IPS DF 4.7 (cell line): ENCODE measurements at regions not wholly inside any gene's neighbourhood (a gene's known extent, or its start where the extent isn't known, plus 50 kb on each side); places are given as distances from the start of the nearest gene placed in this dataset.
"Not testable (repeated sequence)": the region's sequence is repeated elsewhere in the genome, so short reads cannot be mapped to it uniquely, and the experiment has no call there.

Experiments used
- DNase-seq: peaks from one replicate; pipeline ENCODE4 v3.0.0-alpha.2; 2013; ENCODE audit warnings: low spot score; ENCODE audit errors: extremely low read depth

DNA sequence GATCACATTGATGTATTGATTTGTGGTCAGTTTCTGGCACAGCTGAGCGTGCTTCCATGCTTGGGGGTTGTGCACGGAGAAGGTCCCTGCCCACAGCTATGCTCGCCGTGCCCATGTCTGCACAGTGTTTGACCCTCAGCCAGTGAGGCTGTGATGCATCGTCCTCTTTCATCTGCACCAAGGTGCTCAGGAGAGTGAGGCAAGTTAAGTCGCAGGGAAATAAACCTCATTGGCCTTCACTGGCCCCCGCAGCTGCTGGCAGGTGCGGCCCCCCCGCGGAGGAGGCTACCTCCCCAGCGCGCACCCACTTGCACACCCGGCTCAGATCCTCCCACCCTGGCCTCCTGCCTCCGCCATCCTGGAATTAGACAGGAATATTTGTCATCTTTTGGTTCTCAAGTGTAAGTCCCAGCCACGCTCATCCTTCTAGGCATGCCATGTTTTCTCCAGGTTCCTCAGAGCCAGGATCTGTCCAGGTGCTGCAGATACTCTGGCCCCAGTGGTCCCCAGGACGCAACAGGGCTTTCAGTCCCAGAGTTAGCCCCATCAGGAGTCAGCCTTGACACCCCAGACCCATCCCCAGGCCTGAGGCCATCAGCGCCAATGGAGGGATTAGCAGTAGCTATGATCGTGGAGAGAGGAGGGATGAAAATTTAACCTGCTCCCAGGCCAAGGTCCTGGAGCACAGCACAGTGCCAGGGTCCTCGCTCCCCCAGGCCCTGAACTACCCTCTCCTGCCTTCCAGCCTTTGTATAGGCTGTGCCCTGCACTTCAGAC, 93.7 kb downstream of the OAT start:
- no peak for DNase-seq

DNA sequence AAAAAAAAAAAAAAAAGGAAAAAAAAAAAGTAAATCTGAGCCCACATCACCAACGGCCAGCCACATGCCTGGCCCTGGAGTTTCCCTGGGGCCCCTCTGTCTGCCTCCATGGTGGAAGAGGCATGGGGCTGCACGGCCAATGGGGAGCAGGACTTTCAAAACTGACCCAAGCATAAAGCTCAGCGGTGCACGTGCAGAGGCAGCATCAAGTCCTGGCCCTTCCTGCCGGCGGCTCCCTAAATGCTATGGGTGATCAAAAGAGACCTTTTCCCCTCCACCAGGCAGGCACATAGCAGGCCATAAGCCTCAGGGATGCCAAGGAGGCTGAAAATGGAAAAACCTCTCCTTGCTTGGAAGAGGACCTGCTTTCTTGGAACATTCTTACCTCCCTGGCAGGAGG, 94.3 kb downstream of the OAT start:
- no peak for DNase-seq

DNA sequence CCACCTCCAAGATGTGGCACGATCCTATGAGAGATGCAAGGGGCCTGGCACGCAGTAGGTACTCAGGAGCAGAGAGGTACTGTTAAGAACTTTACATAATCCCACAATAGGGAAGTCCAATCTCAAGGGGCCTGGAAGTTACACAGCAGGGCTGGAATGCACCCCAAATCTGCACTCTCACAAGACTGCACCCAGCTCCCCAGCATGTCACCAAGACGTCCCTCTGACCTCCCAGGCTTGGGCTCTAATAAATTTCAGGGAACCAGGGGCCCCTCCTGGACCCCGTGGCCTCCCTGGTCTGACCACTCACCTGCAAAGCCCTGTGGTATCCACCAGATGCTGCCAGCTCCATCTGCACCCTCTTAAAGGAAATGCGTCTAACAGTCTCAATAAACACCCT, 94.9 kb downstream of the OAT start:
- no peak for DNase-seq

DNA sequence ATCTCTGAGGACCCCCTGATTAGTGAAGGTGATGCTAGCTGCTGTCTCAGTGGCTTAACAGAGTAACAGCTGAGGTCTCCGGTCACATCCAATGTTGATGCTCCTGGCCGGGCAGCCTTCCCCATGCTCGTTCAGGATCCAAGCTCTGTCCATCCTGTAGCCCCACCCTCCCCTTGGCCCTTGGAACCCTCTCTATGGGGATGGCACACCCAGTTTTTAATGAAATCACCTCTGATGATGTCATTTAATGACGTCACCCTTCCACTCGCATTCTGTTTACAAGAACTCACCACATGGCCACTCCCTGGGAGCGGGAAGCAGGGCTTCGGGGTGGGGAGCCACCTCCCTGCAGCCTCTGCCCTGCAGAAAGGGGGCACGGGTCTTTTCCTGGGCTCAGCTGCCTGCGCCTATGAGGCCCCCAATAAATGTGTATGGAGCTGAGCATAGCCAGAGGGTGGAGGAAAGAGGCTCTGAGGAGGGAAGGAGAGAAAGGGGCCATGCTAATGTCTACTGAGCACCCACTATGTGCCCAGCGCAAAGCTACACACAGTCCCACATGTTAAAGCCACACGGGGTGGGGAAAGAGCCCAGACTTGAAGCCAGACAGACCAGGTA, 95.5 kb downstream of the OAT start:
- DNase-seq, result no peak

DNA sequence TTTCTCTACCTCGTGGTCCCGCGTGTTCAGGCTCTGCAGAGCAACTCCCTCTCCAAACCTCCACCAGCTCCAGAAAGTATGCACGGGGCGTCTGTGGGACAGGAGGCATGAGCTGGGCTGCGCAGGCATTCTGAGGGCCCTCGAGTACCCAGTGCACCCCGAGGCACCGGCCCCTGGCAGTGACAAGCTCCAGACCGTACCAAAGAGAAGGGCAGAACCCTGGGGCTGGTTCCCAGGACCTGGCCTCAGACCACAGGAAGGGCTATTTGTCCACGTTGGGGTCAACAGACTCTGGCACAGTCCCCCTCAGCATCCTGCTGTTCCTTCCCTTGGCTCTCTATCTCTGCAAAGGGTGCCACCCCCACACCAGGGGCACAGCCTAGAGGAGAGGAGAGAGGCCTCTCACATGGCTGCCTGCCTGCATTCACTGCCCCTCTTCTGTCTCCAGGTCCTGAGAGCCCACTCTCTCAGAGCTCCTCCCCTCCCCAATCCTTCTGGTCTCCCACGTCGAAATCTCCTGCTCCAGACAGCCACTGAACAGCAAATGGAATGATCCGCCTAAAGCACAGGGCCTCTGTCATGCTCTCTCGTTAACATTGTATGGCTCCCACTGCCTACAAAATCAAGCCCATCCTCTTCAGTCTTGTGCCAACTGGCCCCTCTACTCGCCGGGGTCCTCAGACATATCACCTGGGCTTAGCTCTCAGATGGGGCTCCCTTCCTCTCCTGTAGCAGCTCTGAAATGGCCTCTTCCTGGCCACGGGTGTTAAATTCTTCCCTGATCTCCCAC, 96.3 kb downstream of the OAT start:
- DNase-seq, result no peak

DNA sequence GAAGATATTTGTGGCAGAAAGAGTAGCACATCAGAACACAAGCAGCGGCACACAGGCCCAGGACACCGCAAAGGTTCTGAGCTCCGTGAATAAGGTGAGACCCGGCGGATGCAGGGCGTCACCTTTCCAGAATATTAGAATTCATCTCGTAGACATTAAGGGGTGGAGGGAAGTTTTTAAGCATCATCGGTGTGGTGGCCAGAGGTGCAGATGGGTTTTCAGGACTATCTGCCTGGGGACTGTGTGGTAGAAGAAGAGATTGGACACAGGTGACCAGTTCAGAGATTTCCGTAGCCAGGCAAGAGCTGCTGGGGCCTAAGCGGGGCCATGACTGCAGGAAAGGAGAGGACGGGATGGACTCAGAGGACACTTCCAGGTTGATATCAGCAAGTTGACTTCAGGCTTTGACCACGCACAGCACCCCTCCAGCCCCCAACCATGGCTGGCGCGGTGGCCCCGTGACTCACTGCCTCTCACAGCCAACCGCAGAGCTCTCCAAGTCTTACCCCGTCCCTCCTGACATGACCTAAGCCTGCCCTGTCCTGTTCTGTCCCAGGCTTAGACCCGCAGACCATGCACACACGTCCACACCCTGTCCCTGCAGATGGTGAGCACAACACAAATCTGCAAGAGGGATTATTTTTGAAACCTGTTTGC, 97.2 kb downstream of the OAT start:
- DNase-seq, result no peak

DNA sequence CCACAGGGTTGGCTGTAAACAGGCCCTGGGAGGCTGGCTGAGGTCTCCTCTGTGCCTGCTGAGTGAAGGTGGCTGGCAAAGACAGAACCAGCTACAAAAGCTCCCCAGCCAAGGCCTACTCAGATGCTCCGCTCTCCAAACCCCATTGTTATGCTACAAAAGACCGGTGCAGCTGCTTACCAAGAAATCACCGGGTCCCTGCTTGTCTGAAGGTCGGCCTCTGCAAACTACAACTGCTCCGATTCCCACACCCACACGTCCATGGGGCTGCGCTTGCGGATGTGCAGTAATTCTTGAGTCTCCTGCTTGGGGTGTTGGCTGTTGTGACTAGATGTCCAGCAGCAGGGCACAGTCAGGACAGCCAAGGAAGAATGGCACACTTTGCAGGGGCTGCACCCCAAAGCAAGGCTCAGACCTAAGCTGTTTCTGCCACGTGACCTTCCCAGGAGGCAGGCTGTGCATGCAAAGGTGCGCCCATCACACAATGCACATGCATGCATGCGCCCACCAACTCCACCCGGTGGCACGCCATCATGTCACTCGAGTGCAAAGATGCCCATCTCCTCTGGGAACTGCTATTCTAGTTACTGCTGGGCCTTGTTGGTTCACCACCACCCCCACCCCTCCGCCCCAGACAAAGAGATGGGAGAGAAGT, 97.8 kb downstream of the OAT start:
- no peak for DNase-seq

DNA sequence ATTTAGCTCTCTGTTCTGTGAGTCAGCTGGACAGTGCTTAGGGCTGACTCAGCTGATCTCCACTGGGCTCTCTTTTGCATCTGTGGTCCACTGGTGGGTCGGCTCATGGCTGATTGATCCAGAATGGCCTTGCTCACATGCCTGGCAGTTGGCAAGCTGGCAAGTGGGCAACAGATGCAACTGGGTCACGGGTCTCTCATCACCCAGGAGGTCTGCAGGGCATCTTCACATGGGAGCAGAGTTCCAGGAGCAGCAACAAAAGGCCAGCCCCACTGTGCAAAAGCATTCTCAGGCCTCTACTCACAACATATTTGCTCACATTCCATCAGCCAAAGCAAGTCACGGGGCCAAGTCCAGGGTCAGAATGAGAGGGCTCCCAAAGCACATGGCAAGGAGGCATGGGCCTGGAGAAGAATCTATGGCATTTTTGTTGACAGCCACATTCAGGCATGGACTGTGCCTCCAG, 98.8 kb downstream of the OAT start:
- DNase-seq, result no peak

DNA sequence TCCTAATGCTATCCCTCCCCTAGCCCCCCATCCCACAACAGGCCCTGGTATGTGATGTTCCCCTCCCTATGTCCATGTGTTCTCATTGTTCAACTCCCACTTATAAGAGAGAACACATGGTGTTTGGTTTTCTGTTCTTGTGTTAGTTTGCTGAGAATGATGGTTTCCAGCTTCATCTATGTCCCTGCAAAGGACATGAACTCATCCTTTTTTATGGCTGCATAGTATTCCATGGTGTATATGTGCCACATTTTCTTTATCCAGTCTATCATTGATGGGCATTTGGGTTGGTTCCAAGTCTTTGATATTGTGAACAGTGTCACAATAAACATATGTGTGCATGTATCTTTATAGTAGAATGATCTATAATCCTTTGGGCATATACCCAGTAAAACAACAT, 99.2 kb downstream of the OAT start:
- DNase-seq, result not testable (repeated sequence)

DNA sequence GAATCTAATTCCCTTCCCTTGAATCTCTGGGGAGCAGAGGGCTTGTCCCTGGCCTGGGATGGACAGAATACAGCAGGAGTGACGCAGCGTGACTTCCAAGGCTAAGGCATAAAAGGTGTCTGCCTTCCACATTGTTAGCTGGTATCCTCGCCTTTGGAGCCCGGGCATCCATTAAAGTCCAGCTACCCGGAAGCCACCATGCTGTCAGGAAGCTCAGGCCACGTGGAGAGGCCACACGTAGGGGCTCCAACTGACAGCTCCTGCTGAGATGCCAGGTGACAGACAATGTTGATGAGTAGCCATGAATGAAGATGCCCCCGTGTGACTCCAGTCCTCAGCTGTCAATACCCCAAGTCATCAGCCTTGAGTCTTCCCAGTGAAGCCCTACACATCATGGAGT, 99.9 kb downstream of the OAT start:
- no peak for DNase-seq

DNA sequence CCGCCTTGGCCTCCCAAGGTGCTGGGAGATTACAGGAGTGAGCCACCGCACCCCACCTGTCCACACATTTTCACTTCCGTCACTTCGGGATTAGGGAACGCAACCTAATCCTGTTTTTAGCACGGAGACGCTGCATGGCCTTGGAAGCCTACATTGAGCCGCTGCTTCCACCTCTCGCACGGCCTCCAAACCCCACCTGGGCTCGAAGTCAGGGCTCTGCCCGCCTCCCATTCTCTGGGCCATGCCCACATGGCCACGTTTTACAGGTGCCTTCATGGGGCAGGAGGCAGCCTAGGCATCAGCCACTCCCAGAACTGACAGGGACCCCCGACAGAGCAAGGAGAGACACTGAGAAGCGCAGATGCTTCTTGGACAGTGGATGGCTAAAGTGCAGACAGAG, 100.6 kb downstream of the OAT start:
- DNase-seq, result no peak

DNA sequence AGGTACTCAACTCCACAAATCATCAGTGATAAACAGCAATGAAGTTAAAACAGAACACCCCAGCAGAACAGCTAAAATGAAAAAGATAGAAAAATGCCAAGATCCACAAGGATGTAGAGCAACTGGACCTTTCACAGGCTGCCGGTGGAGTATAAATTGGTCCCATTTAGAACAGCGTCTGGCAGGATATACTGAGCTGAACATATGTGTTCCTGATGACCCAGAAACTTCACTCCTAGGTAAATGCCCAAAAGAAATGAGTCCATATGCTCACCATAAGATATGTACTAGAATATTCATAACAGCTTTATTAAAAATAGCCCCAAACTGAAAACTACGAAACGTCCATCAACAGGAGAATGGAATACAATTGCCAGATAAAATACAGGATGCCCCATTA, 102.4 kb downstream of the OAT start:
- DNase-seq, result no peak

DNA sequence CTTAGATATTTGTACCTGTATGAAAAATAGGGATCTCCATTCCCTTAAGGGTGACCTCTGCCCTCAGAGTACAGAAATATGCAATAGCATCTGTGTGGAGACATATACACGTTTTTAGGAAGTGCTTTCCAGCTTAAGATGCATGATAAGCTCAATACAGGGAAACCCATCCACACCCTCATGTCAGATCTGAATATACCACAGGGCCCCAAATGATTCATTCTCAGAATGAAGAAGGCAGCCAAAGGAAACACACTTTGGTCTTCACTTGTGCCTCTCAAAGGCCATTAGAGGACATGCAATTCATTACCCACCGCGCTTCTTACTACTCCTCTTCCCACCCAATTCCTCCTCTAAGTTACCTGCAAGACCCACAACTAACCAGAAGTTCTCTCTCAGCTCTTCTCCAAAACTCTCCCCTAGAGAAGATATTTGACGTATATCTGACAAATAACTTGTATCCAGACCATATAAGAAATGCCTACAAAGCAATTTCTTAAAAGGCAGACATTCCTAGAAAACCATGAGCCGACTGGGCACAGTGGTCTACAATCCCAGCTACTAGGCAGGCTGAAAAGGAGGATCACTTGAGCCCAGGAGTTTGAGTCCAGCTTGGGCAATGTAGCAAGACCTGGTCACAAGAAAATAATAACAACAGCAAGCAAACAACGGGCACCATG, 103.0 kb downstream of the OAT start:
- DNase-seq, result no peak

DNA sequence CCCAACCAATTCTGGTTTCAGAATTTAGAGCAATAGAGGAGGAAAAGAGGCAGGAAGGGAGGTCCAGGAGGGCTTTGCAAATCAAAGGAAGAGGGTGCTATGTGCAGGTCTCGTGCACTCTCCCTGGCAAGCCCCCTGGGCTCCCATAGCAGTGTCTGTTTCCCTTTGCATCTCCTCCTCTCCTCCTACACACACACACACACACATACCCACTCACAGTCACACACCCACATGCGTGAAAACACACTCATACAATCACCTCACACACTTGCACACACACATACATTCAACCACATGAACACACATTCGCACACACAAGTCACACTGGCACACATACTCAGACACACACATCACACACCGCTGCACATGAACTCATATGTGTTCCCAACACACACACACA, 105.3 kb downstream of the OAT start:
- no peak for DNase-seq

DNA sequence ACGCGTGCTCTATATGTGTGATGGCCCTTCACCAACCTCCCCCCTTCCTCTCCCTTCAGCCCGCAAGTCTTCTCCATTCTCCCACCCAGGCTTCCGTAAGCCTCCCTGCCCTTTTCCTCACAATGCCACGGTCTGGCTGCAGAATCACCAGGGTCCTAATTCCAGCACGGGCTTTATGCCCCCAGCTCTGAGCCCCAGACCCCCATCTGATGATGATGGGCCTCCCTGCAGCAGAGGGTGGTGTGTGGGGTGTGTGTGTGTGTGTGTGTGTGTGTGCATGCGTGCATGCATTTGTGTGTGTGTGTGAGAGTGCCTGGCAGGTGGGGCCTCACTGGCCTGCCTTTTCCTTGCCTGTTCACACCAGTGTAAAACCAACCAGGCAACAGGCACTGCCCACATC, 109.9 kb downstream of the OAT start:
- DNase-seq, result no peak

DNA sequence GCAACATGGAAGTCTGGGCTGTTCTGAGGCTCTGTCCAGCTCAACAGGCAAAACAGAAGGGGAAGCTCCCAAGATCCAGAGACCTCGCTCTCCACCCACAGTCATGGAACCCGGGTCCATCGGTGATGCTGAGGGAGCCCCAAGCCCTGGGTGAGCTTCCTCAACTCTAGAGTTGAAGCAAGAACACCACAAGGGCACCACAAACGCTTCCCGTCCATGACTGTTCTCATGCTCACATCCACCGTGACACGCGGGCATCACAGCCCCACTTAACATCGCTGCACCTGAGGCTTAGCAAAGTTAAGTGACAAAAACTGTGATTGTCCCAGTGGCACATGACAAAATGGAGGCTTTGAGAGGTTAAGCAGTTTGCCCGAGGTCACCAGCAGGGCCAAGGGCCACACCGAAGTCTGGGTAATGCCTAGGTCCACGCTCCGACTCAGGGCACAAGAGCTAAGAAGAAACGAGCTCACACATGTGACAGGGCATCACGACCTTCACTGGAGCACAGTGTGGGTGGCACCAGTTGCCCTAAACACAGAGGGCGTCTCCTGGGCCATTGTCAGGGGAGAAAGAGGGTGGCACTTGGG, 110.6 kb downstream of the OAT start:
- no peak for DNase-seq

DNA sequence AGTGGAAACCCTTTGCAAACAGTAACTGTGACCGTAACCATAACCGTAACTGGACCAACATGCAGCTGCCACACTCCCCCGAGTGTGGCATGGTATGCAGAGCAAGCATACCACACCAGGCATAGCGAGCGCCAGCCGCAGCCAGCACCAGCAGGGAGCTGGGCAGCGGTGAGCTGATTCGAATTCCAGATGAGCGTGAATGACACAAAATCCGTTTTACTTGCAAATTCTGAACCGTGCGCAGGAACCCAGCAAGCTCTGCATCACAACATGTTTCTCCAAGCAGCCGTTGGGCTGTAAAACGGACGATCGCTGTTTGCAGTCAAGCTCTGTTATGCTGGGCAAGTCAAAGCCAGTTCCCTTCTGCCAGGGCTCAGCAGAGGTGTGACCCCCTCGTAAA, 111.1 kb downstream of the OAT start:
- DNase-seq, result no peak

DNA sequence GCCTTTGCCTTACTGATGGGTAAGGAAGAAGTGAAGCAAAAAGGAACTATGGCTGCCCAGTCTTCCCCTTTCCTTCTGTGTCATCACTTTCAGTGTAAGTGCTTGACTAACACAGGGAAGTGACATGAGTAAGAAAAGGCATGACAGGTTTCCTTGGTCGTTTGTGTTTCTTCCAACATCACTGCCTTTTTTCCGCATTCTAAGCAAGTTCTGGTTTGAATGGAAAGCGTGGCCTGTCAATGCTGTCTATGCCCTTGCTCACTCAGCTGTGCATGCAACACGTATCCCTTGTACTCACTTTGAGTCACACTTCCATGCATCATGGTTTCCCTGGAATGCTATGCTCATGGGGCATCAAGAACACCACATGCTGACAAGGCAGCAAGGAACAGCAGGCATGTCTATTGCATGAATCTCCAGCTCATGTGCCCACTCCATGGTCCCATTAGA, 111.8 kb downstream of the OAT start:
- no peak for DNase-seq

DNA sequence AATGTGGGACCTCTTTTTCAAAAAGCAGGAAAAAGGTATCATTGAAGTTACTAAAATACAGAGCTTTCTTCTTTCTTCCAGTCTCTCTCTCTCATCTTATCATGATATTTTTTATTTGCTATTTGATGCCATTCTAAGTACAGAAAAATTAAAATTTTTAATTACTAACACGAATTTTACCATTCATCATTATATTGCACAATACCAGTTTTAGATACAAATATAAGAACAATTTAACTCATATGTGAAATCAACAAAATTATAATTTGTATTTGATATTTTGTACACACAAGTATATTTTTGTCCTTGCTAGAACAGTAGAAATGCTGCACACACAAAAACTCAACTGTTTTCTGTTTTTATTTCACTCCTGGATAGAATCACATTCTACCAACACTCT, 112.2 kb downstream of the OAT start:
- DNase-seq, result no peak

DNA sequence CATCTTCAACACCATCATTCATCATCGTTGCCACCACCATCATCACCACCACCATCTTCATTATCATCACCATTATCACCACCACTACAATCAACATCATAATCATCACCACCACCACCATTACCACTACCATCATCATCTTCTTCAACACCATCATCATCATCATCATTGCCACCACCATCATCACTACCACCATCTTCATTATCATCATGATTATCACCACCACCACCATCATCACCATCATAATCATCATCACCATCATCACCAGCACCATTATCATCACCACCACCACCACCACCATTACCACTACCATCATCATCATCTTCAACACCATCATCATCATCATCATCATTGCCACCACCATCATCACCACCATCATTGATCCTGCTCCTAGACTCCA, 112.7 kb downstream of the OAT start:
- no peak for DNase-seq
